Spleen (tissue), 11 donors: ENCODE measurements at regions not wholly inside any gene's neighbourhood (a gene's known extent, or its start where the extent isn't known, plus 50 kb on each side); places are given as distances from the start of the nearest gene placed in this dataset.

Experiments
- DNase-seq: peaks from one replicate; pipeline ENCODE4 v3.0.0-alpha.2; 2020
- H3K27ac ChIP-seq, 8 donors: fragments of 200-600 bp; sonication (generic) in 7 of 8; 1 replicate in 4 of 8; 2 replicates in 4 of 8; pipeline versions ENCODE4 v1.5.0 to v1.8.0; 2016 to 2021; ENCODE audit warnings: inconsistent platforms in 4 of 8, mild to moderate bottlenecking in 4 of 8, moderate library complexity in 1 of 8
- H3K27me3 ChIP-seq, 7 donors: fragments of 200-600 bp; sonication (generic) in 6 of 7; replicated peaks in 1 of 7; 1 replicate in 4 of 7; 2 replicates in 3 of 7; pipeline versions ENCODE4 v1.5.0 to v1.8.0; 2016 to 2021; ENCODE audit warnings: inconsistent platforms in 3 of 7, mild to moderate bottlenecking in 1 of 7
- H3K36me3 ChIP-seq, 6 donors: fragments of 200-600 bp; sonication (generic) in 5 of 6; 1 replicate in 4 of 6; 2 replicates in 2 of 6; pipeline versions ENCODE4 v1.5.0 to v1.8.0; 2016 to 2021; ENCODE audit warnings: inconsistent platforms in 2 of 6
- H3K4me1 ChIP-seq, 6 donors: fragments of 200-600 bp; sonication (generic) in 5 of 6; 1 replicate in 3 of 6; 2 replicates in 3 of 6; pipeline versions ENCODE4 v1.5.0 to v1.8.0; 2016 to 2021; ENCODE audit warnings: inconsistent platforms in 3 of 6
- H3K4me3 ChIP-seq, 8 donors: fragments of 200-600 bp; sonication (generic) in 7 of 8; 1 replicate in 4 of 8; 2 replicates in 4 of 8; pipeline versions ENCODE4 v1.5.0 to v1.8.0; 2016 to 2021; ENCODE audit warnings: inconsistent platforms in 4 of 8, mild to moderate bottlenecking in 4 of 8, moderate library complexity in 2 of 8
- H3K9me3 ChIP-seq, 8 donors: fragments of 200-600 bp; sonication (generic) in 7 of 8; 1 replicate in 4 of 8; 2 replicates in 4 of 8; pipeline versions ENCODE4 v1.5.0 to v1.8.0; 2016 to 2021; ENCODE audit warnings: inconsistent platforms in 4 of 8
- CTCF ChIP-seq, 11 experiments: fragments of 200-600 bp in 7 of 11; fragments of 450-650 bp in 4 of 11; sonication (generic) in 4 of 11; IDR thresholded peaks in 8 of 11; conservative IDR thresholded peaks in 3 of 11; 1 replicate in 7 of 11; 2 replicates in 4 of 11; pipeline versions ENCODE4 v1.4.0 to v1.8.0; 2016 to 2021; ENCODE audit warnings: antibody characterized with exemption in 11 of 11, inconsistent platforms in 4 of 11, mild to moderate bottlenecking in 1 of 11
- POLR2A ChIP-seq, 3 donors: fragments of 450-650 bp; IDR thresholded peaks; one replicate each; pipeline ENCODE4 v1.5.1; 2017; ENCODE audit warnings: antibody characterized with exemption in 3 of 3, mild to moderate bottlenecking in 1 of 3
- POLR2AphosphoS5 ChIP-seq, 3 donors: sonication (generic); formaldehyde crosslinking; IDR thresholded peaks; one replicate each; pipeline ENCODE4 v1.5.1; 2017; ENCODE audit warnings: antibody characterized with exemption in 3 of 3
- WGBS, 5 donors: extraction: QIAGEN DNeasy Blood & Tissue Kit in 3 of 5; methylation state at CpG; one replicate each; pipeline versions ENCODE4 v1.1.5 to v1.1.7; 2013 to 2018; 5-methylcytosine and 5-hydroxymethylcytosine counted together
- intact Hi-C: fragments of 100-400 bp; cut with DNase I; formaldehyde crosslinking; loops from one replicate; pipeline ENCODE4 v1.15.0; 2023; ENCODE audit warnings: low total_unique reads
- donor health status: healthy with polysubstance abuse.
- donor health status: DM: no; HTN: no; CAD: no; lungs with moderate emphysema.
- donor health status: DM: no; HTN: no; CAD: no.
- donor health status: Bipolar disorder and iron deficiency.
- donor health status: healthy.
- donor health status: DM: no; HTN: no; CAD: no.
- donor health status: DM: yes; HTN: yes; CAD: no.

- intact Hi-C loops, result no loop called here
- 72 to 83% (median 75%) methylated on average over 2 of the region's 2 CpGs for WGBS, 5 donors
- H3K27me3 ChIP-seq, result no peaks in the 10 kb centered on the region
Measured at GRCh38 chr4:24071612-24072372, 181.9 kb upstream of the PPARGC1A start.

GRCh38 chr4:24070117-24070516 lies 180.3 kb upstream of the PPARGC1A start:
- no peak for DNase-seq
- H3K36me3 ChIP-seq, result no peaks in the 10 kb centered on the region
- intact Hi-C loops, result no loop called here
- H3K27me3 ChIP-seq, result no peaks in the 10 kb centered on the region
- TF ChIP-seq POLR2AphosphoS5 (IDR thresholded peaks at IDR 0.05) (no peak), CTCF (IDR thresholded peaks at IDR 0.05 in 8 of 11, conservative IDR thresholded peaks at IDR 0.05 in 3 of 11) (no peak), POLR2A (IDR thresholded peaks at IDR 0.05) (no peak)
- H3K4me1 ChIP-seq, result no peaks in the 10 kb centered on the region
- 66 to 87% (median 72%) methylated on average over 2 of the region's 2 CpGs for WGBS, 5 donors
- H3K4me3 ChIP-seq, result no peak overlapping the region
- peaks cover 0 to 1% (median 0%) of the 10 kb centered on the region in 8 donors for H3K9me3 ChIP-seq
- no peak overlapping the region for H3K27ac ChIP-seq

More at GRCh38 chr4:24071612-24072372, 181.9 kb upstream of the PPARGC1A start:
- no peak overlapping the region for H3K27ac ChIP-seq
- no peaks in the 10 kb centered on the region for H3K36me3 ChIP-seq
- TF ChIP-seq POLR2AphosphoS5 (IDR thresholded peaks at IDR 0.05), result no peak
- no peak for TF ChIP-seq CTCF (IDR thresholded peaks at IDR 0.05 in 8 of 11, conservative IDR thresholded peaks at IDR 0.05 in 3 of 11)
- TF ChIP-seq POLR2A (IDR thresholded peaks at IDR 0.05), result no peak
- DNase-seq, result no peak
- no peaks in the 10 kb centered on the region for H3K4me1 ChIP-seq
- H3K9me3 ChIP-seq, result peaks cover 0 to 5% (median 0%) of the 10 kb centered on the region in 8 donors
- H3K4me3 ChIP-seq, result no peak overlapping the region

- H3K27me3 ChIP-seq, result no peaks in the 10 kb centered on the region
- no peaks in the 10 kb centered on the region for H3K9me3 ChIP-seq
- H3K4me1 ChIP-seq, result no peaks in the 10 kb centered on the region
- no peak overlapping the region for H3K27ac ChIP-seq
- no peak overlapping the region for H3K4me3 ChIP-seq
- intact Hi-C loops, result no loop called here
- no peaks in the 10 kb centered on the region for H3K36me3 ChIP-seq
- no peak for TF ChIP-seq CTCF (IDR thresholded peaks at IDR 0.05 in 8 of 11, conservative IDR thresholded peaks at IDR 0.05 in 3 of 11)
- TF ChIP-seq POLR2AphosphoS5 (IDR thresholded peaks at IDR 0.05), result no peak
- no peak for TF ChIP-seq POLR2A (IDR thresholded peaks at IDR 0.05)
- 72 to 87% (median 84%) methylated on average over 13 of the region's 13 CpGs for WGBS, 5 donors
- DNase-seq, result no peak
Measured at GRCh38 chr4:24067367-24068193, 177.7 kb upstream of the PPARGC1A start.

GRCh38 chr4:24065974-24066373 lies 176.1 kb upstream of the PPARGC1A start:
- 71 to 79% (median 75%) methylated on average over 9 of the region's 9 CpGs for WGBS, 5 donors
- no peaks in the 10 kb centered on the region for H3K9me3 ChIP-seq
- intact Hi-C loops, result no loop called here

More at GRCh38 chr4:24065974-24066373, 176.1 kb upstream of the PPARGC1A start:
- Histone ChIP-seq H3K27ac (no peak overlapping the region), H3K36me3 (no peaks in the 10 kb centered on the region), H3K27me3 (no peaks in the 10 kb centered on the region), H3K4me3 (no peak overlapping the region), H3K4me1 (no peaks in the 10 kb centered on the region)
- no peak for TF ChIP-seq POLR2AphosphoS5 (IDR thresholded peaks at IDR 0.05)
- no peak for TF ChIP-seq CTCF (IDR thresholded peaks at IDR 0.05 in 8 of 11, conservative IDR thresholded peaks at IDR 0.05 in 3 of 11)
- no peak for TF ChIP-seq POLR2A (IDR thresholded peaks at IDR 0.05)
- DNase-seq, result no peak
